GM19467 (cell line): ENCODE measurements at regions not wholly inside any gene's neighbourhood (a gene's known extent, or its start where the extent isn't known, plus 50 kb on each side); places are given as distances from the start of the nearest gene placed in this dataset.
A peak's percentile ranks its signal among the peaks of the same experiment; 100 is the strongest.

Experiments used
- ATAC-seq: cut with Tn5 transposase; IDR thresholded peaks from one replicate; pipeline ENCODE4 v1.9.1; 2021; ENCODE audit warnings: mild to moderate bottlenecking, moderate library complexity; ENCODE audit not compliant: unreplicated experiment

- ATAC-seq = peak; percentile 62
Observed at GRCh38 chr9:99513441-99514112, 291.5 kb downstream of the SEC61B start.

DNA sequence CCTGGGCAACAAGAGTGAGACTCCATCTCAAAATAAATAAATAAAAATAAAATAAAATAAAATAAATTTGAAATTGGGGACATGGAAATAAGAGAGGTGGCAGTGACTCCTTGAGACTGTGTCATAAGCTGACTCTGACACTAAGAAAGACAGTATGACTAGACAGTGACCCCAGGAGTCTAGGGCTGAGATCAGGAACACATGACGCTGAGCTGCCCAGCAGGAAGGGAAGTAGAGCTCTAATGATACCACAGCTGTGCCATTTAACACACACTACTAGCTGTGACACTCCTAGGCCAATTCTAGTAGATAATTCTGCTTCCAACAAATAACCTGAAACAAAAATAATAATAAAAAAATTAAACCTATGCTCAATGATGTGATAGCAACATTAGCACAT lies 293.0 kb downstream of the SEC61B start:
- peak; percentile 40 for ATAC-seq

GRCh38 chr9:99515895-99516656 lies 294.0 kb downstream of the SEC61B start:
- no peak for ATAC-seq

- no peak for ATAC-seq
Observed at GRCh38 chr9:99516657-99517049, 294.6 kb downstream of the SEC61B start.

DNA sequence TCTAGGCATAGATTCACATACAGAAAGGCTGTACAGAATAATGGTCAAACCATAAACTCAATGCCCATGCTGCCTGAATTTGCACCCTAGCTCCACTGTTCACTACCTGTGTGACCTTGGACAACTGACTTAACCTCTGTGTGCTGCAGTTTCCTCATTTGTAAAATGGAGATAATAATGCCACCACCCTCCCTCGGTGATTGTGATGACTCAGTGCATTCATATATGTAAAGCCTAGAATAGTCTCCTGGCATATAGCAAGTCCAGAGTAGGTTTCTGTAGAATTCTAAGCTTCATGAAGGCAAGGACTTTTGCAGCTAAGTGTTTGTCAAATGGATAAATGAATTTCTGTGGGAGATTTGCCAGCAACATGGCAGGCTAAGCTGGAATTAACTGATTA lies 297.8 kb upstream of the NR4A3 start:
- ATAC-seq = no peak

DNA sequence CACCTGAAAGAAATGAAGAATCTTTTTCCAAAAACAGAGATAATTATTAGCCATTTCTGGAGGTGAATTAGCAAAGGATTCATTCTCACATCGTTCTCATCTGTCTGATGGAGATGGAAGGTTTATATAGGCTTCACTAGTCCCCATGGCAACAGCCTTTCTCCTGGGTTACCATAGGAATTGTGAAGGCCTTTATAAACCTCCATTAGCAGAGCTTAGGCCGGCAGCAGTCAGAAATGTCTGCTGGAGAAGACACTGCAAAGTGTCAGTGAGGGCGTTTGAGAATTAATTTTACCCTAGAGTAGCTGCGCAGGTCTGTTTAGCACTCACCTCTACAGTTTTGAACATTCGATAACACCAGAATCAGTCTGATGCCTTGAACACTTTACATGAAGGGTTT lies 290.4 kb upstream of the NR4A3 start:
- no peak for ATAC-seq

DNA sequence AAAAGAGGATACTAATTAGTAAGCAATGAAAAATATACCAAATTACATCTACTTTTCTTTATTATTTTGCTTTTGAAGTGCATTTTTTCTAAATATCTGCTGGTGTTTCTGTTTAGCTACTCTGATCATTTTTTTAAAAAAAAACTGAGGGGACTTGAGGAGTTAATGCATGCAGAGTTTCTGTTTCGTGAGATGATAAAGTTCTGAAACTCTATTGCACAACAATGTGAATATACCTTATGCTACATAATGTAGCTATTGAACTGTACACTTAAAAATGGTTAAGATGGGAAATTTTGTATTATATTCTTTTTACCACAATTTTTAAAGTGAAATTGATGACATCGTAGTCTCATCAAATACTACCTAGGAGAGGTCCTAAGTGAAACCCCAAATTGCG lies 288.3 kb upstream of the NR4A3 start:
- no peak for ATAC-seq

DNA sequence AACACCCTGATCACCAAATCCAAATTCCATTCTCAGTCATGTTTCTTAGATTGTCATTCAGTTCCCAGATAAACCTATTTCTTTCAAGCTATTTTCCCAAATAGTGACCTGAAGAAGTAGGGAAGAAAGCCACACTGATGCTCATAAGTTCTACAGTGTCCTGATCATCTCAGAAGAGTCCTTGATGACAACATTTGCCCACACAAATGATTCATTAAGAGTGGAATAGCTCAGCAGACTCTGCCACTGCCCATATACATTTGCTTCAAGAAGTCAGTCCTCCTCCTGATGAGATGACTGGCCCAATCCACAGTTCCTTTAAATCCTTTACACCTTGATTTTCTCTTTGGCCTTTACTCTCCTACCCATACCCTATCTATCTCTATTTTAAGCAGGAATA lies 283.7 kb upstream of the NR4A3 start:
- ATAC-seq = no peak

GRCh38 chr9:99544526-99544925 lies 277.2 kb upstream of the NR4A3 start:
- no peak for ATAC-seq

GRCh38 chr9:99549441-99549840 lies 272.2 kb upstream of the NR4A3 start:
- ATAC-seq = no peak

- ATAC-seq = no peak
Observed at GRCh38 chr9:99555792-99556191, 265.9 kb upstream of the NR4A3 start.

- no peak for ATAC-seq
Observed at GRCh38 chr9:99556998-99557397, 264.7 kb upstream of the NR4A3 start.

- no peak for ATAC-seq
Observed at GRCh38 chr9:99557816-99558215, 263.9 kb upstream of the NR4A3 start.

DNA sequence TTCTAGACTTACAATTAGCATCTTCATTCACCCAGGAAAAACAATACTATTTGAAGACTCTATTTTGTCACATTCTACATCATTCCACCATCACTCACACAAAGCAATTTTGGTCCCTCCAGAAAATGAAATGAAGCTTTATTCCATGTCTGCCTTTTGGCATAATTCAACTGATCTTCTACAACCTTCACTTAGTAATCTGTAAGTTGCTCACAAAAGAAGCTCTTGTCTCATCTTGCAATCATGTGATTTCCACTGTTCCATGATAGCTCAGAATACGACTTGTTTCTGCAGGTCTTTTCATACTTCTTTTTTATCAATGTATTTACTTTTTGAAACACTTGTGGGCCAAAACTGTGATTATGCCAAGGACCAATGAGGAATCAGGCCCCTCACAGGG lies 261.9 kb upstream of the NR4A3 start:
- ATAC-seq = no peak

GRCh38 chr9:99560561-99560960 lies 261.1 kb upstream of the NR4A3 start:
- ATAC-seq = no peak

GRCh38 chr9:99561509-99561917 lies 260.2 kb upstream of the NR4A3 start:
- ATAC-seq = no peak

- ATAC-seq = no peak
Observed at GRCh38 chr9:99561961-99562565, 259.6 kb upstream of the NR4A3 start.

GRCh38 chr9:99563364-99563763 lies 258.3 kb upstream of the NR4A3 start:
- no peak for ATAC-seq

DNA sequence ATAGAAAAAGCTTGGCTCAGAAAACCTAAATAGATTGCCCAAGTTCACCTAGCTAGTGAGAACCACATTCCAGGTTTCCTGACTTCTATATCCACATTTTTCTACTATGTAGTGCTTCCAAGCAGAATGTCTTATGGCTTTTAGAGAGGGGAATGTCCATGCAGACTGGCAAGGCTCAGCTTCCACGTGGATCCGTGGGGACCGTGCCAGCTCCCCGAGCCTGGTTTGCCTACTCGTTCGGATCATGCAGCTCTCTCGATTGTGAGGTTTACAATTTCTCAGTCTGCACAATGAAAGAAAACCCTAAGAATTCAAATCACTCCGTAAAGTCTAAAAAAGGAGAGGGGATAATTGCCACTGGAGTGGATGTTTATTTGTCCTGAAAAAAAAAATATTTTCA lies 256.5 kb upstream of the NR4A3 start:
- no peak for ATAC-seq

- ATAC-seq = no peak
Observed at GRCh38 chr9:99567436-99567835, 254.2 kb upstream of the NR4A3 start.

GRCh38 chr9:99569840-99570239 lies 251.8 kb upstream of the NR4A3 start:
- no peak for ATAC-seq

DNA sequence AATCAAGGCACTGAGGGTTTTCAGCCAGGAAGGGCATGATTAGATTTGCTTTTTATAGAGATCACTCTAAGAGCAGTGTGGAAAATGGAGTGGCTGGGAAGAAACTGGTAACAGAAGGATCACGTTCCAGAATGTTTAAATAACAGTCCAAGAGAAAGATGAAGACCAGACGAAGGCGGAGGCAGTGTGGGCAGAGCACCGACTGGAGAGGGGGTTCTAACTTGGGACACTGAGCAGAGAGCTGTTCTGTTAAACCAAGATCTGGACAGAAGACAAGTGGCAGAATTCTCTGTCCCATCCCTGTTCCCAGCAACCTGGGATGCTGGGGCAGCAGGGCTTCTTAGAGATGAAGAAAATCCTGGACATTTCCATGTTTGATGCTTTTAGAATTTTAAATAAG lies 249.1 kb upstream of the NR4A3 start:
- no peak for ATAC-seq
